ENCODE measurements at regions not wholly inside any gene's neighbourhood (a gene's known extent, or its start where the extent isn't known, plus 50 kb on each side); places are given as distances from the start of the nearest gene placed in this dataset.

DNA sequence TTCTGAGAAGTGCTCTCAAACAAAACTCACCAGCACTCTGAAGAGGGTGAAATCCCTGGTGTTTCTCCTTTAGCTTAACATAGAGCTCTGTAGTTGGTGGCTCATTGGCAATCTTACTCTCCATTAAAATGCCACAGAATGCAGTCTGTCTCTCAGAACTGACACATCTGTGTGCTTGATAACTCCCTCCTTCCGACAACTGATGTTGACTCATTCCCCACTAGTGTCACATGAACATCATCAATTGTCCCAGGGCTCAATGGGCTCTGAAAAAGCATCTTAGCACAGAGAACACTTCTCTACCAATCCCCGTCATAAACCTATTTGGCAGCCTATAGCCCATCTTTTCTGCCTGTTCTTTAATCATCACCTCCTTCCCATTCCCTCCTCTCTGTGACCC, 133.2 kb upstream of the ZC3H11B start:
- TF ChIP-seq EZH2 (IDR thresholded peaks at IDR 0.05; ENCODE audit: insufficient read depth, poor library complexity, severe bottlenecking): no peak
- TF ChIP-seq EZH2phosphoT487 (IDR thresholded peaks at IDR 0.05; ENCODE audit: insufficient read depth, low read depth): no peak
